Right lobe of liver (tissue), 6 donors: ENCODE measurements at regions not wholly inside any gene's neighbourhood (a gene's known extent, or its start where the extent isn't known, plus 50 kb on each side); places are given as distances from the start of the nearest gene placed in this dataset.

Source experiments
- ATAC-seq, 4 donors: fragments of 200-7000 bp; cut with Tn5 transposase; one replicate each; pipeline ENCODE4 v1.9.1; 2020; ENCODE audit warnings: mild to moderate bottlenecking in 4 of 4, moderate library complexity in 4 of 4
- DNase-seq, 3 donors: peaks; one replicate each; pipeline ENCODE4 v3.0.0-alpha.2; 2020
- H3K27ac ChIP-seq, 3 donors: fragments of 200-600 bp; one replicate each; pipeline ENCODE4 v1.8.0; 2022
- H3K27me3 ChIP-seq, 2 donors: fragments of 200-600 bp; one replicate each; pipeline ENCODE4 v1.8.0; 2022
- H3K36me3 ChIP-seq, 4 donors: fragments of 200-600 bp; sonication (generic) in 1 of 4; one replicate each; pipeline versions ENCODE4 v1.5.1 to v1.8.0; 2017 to 2022; ENCODE audit warnings: control low read depth in 1 of 4
- H3K4me1 ChIP-seq, 4 donors: fragments of 200-600 bp; sonication (generic) in 1 of 4; one replicate each; pipeline versions ENCODE4 v1.5.1 to v1.8.0; 2017 to 2022; ENCODE audit warnings: control low read depth in 1 of 4
- H3K4me3 ChIP-seq, 3 donors: fragments of 200-600 bp; one replicate each; pipeline ENCODE4 v1.8.0; 2022
- H3K9me3 ChIP-seq, 4 donors: fragments of 200-600 bp; sonication (generic) in 1 of 4; one replicate each; pipeline versions ENCODE4 v1.5.1 to v1.8.0; 2017 to 2022; ENCODE audit warnings: control low read depth in 1 of 4
- CTCF ChIP-seq, 4 donors: fragments of 200-600 bp in 3 of 4; fragments of 450-650 bp in 1 of 4; IDR thresholded peaks; one replicate each; pipeline versions ENCODE4 v1.5.1 to v1.8.0; 2016 to 2022; ENCODE audit warnings: antibody characterized with exemption in 4 of 4, mild to moderate bottlenecking in 2 of 4
- POLR2A ChIP-seq: fragments of 450-650 bp; IDR thresholded peaks from one replicate; pipeline ENCODE4 v1.6.1; 2017; ENCODE audit warnings: antibody characterized with exemption, mild to moderate bottlenecking
- WGBS: methylation state at CpG from one replicate; pipeline ENCODE4 v1.1.6; 2018; ENCODE audit warnings: low coverage, low lambda C conversion rate; ENCODE audit not compliant: insufficient coverage; ENCODE audit errors: missing lambda C conversion rate; 5-methylcytosine and 5-hydroxymethylcytosine counted together
- intact Hi-C, 2 donors: fragments of 100-400 bp; cut with DNase I; formaldehyde crosslinking; loops; one replicate each; pipeline versions ENCODE4 v1.11.2 to v1.14.1; 2022
- donor health status: DM: no; HTN: yes; CAD: no.
- donor health status: DM: no; HTN: no; CAD: no.
- donor health status: DM: no; HTN: no; CAD: no.
- donor health status: DM: no; HTN: yes; CAD: no.
- donor health status: DM: no; HTN: yes; CAD: no.

- H3K36me3 ChIP-seq = no peaks in the 10 kb centered on the region
- no peak for ATAC-seq
- no peak for TF ChIP-seq CTCF (IDR thresholded peaks at IDR 0.05)
- TF ChIP-seq POLR2A = no peak
- no peak overlapping the region for H3K4me3 ChIP-seq
- intact Hi-C loops = no loop called here
- WGBS = no CpG with 5 or more reads among the region's 10 CpGs
- H3K9me3 ChIP-seq = no peaks in the 10 kb centered on the region
- no peaks in the 10 kb centered on the region for H3K27me3 ChIP-seq
- no peaks in the 10 kb centered on the region for H3K4me1 ChIP-seq
- H3K27ac ChIP-seq = no peak overlapping the region
- peak in 1 of 3 donors; percentile 40 for DNase-seq
These were observed 523.5 kb downstream of the TBC1D22A start for GRCh38 chr22:47285981-47286380.

GRCh38 chr22:47284822-47285221 is 522.4 kb downstream of the TBC1D22A start:
- ATAC-seq (no peak), DNase-seq (no peak)
- no peak for TF ChIP-seq CTCF (IDR thresholded peaks at IDR 0.05)
- TF ChIP-seq POLR2A = no peak
- Histone ChIP-seq H3K27me3 (no peaks in the 10 kb centered on the region), H3K9me3 (no peaks in the 10 kb centered on the region), H3K36me3 (no peaks in the 10 kb centered on the region), H3K4me1 (no peaks in the 10 kb centered on the region), H3K27ac (no peak overlapping the region), H3K4me3 (no peak overlapping the region)
- 61% methylated on average over 2 of the region's 8 CpGs for WGBS
- intact Hi-C loops = no loop called here

DNA sequence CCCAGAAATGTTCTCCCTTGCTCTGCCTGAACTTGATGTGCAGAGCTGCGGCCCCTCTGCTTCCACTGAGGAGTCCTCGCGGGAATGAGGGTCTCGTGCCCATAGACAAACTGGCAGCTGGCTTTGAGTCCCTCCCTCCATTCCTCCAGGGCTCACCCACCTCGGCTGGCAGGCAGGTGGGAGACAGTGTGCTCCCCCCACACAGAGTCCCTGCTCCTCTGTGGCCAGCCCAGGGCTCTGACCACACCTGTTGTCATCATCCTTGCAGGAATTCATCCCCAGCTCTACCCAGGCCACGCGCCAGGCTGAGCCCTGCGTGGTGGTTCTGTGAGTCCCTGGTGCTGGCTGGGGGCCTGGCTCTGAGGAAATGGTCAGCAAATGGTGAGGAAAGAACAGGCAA is 521.9 kb downstream of the TBC1D22A start:
- peak in 1 of 3 donors; percentile 37 for DNase-seq
- intact Hi-C loops = no loop called here
- WGBS = 82% methylated on average over 3 of the region's 8 CpGs
- no peaks in the 10 kb centered on the region for H3K36me3 ChIP-seq
- H3K27me3 ChIP-seq = no peaks in the 10 kb centered on the region
- no peak for TF ChIP-seq CTCF (IDR thresholded peaks at IDR 0.05)
- no peak for TF ChIP-seq POLR2A
- H3K27ac ChIP-seq = no peak overlapping the region
- H3K4me1 ChIP-seq = no peaks in the 10 kb centered on the region
- no peak for ATAC-seq
- no peaks in the 10 kb centered on the region for H3K9me3 ChIP-seq
- no peak overlapping the region for H3K4me3 ChIP-seq

- TF ChIP-seq CTCF (IDR thresholded peaks at IDR 0.05) (no peak), POLR2A (no peak)
- Histone ChIP-seq H3K36me3 (no peaks in the 10 kb centered on the region), H3K9me3 (no peaks in the 10 kb centered on the region), H3K4me1 (no peaks in the 10 kb centered on the region), H3K4me3 (no peak overlapping the region), H3K27me3 (no peaks in the 10 kb centered on the region), H3K27ac (no peak overlapping the region)
- no peak for ATAC-seq
- intact Hi-C loops = no loop called here
- DNase-seq = no peak
- 65% methylated on average over 11 of the region's 17 CpGs for WGBS
These were observed 521.3 kb downstream of the TBC1D22A start for GRCh38 chr22:47283616-47284270.

GRCh38 chr22:47282851-47283250 is 520.4 kb downstream of the TBC1D22A start:
- no peak for ATAC-seq
- H3K27me3 ChIP-seq = no peaks in the 10 kb centered on the region
- intact Hi-C loops = no loop called here
- H3K4me3 ChIP-seq = no peak overlapping the region
- no peak for TF ChIP-seq CTCF (IDR thresholded peaks at IDR 0.05)
- WGBS = 69% methylated on average over 5 of the region's 8 CpGs
- DNase-seq = no peak
- H3K27ac ChIP-seq = no peak overlapping the region
- no peaks in the 10 kb centered on the region for H3K4me1 ChIP-seq
- H3K36me3 ChIP-seq = no peaks in the 10 kb centered on the region
- H3K9me3 ChIP-seq = no peaks in the 10 kb centered on the region
